ENCODE measurements at regions not wholly inside any gene's neighbourhood (a gene's known extent, or its start where the extent isn't known, plus 50 kb on each side); places are given as distances from the start of the nearest gene placed in this dataset.

DNA sequence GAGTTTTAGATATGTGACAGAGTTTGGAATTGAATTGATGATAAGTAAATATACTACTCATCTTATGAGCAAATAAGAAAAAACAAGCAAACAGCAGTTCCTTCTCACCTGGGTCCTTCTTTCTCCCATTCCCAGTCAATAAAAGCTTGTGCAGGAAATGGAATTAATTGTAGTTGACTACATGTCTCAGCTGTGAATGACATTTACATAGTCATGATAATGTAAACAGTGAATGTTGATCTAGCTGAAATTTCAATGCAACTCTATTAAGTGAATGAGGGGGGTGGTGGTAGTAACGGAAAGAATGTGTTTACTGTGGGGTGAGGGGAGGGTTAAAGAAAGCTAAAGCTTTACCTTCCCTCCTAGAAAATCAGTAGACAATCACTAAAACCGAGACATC is 76.2 kb downstream of the NFKBIZ start:
- TF ChIP-seq, protein P1, sequence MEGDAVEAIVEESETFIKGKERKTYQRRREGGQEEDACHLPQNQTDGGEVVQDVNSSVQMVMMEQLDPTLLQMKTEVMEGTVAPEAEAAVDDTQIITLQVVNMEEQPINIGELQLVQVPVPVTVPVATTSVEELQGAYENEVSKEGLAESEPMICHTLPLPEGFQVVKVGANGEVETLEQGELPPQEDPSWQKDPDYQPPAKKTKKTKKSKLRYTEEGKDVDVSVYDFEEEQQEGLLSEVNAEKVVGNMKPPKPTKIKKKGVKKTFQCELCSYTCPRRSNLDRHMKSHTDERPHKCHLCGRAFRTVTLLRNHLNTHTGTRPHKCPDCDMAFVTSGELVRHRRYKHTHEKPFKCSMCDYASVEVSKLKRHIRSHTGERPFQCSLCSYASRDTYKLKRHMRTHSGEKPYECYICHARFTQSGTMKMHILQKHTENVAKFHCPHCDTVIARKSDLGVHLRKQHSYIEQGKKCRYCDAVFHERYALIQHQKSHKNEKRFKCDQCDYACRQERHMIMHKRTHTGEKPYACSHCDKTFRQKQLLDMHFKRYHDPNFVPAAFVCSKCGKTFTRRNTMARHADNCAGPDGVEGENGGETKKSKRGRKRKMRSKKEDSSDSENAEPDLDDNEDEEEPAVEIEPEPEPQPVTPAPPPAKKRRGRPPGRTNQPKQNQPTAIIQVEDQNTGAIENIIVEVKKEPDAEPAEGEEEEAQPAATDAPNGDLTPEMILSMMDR (IDR thresholded peaks at IDR 0.05; ENCODE audit: low read depth, low read length, missing input control) = no peak
- TF ChIP-seq EGR1 (IDR thresholded peaks at IDR 0.05; ENCODE audit: low read depth in 2 of 2) = no peak
